ENCODE measurements at regions not wholly inside any gene's neighbourhood (a gene's known extent, or its start where the extent isn't known, plus 50 kb on each side); places are given as distances from the start of the nearest gene placed in this dataset.
"Not testable (repeated sequence)": the region's sequence is repeated elsewhere in the genome, so short reads cannot be mapped to it uniquely, and the experiment has no call there.

GRCh38 chr3:107216711-107217110 lies 160.5 kb upstream of the CCDC54 start:
- peak; percentile 94 for DNase-seq (ENCODE audit: low read depth)

- DNase-seq (ENCODE audit: low read depth): peak; percentile 99
These were observed 160.1 kb upstream of the CCDC54 start for GRCh38 chr3:107217172-107217571.

GRCh38 chr3:107218864-107219269 lies 158.4 kb upstream of the CCDC54 start:
- peak; percentile 31 for DNase-seq (ENCODE audit: low read depth)

DNA sequence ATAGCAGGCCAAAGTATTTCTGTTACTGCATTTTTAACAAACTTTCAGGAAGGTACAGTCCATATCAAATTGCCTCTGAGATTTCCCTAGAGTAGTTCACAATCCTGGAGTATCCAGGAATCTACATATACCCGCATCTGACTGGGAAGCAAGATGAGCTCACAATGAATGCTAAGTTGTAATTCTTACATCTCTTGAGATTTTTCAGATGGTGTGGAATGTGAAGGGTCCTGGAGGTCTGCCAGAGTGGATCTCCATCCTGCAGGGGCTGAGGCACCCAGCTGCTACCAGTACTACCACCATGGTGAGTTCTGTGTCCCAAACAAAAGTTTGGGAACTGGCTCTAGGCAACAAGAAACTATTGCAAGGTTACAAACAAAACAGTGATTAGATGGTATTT lies 156.7 kb upstream of the CCDC54 start:
- no peak for DNase-seq (ENCODE audit: low read depth)

GRCh38 chr3:107221856-107222255 lies 155.4 kb upstream of the CCDC54 start:
- DNase-seq (ENCODE audit: low read depth): peak; percentile 83

DNA sequence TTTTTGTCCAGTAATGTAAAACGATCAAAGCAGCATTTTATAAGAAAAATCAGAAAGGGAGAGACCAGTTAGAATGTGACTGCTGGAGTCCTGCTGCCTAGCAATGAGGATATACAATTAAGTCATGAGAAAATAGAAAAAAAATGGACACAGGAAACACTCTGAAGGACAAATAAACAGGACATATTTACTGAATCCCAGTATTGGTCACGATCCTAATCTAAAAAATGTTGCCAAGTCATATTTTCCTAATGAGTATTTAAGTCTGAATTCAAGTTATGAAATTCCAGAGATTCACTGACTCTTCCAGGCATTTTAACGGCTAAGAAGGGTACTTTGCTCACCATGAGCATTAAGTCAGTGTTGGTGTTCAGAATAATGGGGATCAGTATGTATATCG lies 154.3 kb upstream of the CCDC54 start:
- DNase-seq (ENCODE audit: low read depth): peak; percentile 95

- no peak for DNase-seq (ENCODE audit: low read depth)
These were observed 153.1 kb upstream of the CCDC54 start for GRCh38 chr3:107224026-107224596.

DNA sequence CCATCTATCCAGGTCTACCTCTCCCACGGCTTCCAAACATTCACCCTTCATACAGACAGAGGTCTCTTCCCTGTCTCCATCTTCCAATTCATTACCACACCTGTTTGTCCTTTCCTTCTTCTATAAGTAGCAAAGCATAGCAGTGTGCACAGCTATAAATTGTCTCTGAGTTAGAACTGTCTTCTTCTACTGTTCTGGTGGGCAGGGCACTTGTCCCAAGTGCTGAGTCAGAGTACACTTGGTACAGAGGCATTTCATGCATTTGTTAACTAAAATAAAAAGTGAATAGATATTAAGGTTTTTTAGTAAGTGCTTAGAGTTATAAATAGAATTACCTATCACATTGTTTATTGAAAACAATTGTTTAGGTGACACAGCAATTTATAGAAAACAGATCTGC lies 150.1 kb upstream of the CCDC54 start:
- DNase-seq (ENCODE audit: low read depth): peak; percentile 51

DNA sequence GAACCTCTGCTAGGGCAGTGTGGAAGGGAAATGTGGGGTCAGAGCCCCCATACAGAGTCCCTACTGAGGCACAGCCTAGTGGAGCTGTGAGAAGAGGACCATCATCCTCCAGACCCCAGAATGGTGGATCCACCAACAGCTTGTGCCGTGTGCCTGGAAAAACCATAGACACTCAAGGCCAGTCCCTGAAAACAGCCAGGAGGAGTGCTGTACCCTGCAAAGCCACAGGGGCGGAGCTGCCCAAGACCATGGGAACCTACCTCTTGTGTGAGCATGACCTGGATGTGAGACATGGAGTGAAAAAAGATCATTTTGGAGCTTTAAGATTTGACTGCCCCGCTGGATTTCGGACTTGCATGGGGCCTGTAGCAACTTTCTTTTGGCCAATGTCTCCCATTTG lies 143.4 kb upstream of the CCDC54 start:
- not testable (repeated sequence) for DNase-seq (ENCODE audit: low read depth)

GRCh38 chr3:107235193-107235927 lies 141.9 kb upstream of the CCDC54 start:
- peak; percentile 62 for DNase-seq (ENCODE audit: low read depth)

DNA sequence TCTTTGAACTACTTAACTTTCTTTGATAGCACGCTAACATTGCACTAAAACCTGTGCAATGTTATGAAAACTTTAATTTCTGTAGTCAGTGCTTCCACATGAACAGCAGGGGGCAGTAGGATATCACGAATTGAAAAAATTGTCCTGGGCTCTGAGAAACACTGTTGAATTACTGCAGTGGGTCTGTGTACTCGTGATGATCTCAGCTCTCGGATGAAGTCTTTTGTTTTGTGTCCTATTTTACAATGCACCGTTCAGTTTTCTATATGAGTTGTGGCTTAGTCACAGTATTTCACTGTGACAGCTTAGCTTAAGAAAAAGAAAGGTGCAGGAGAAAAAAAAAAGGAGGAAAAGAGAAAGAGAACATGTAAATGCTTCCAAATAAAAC lies 141.3 kb upstream of the CCDC54 start:
- peak; percentile 94 for DNase-seq (ENCODE audit: low read depth)

GRCh38 chr3:107236655-107237337 lies 140.4 kb upstream of the CCDC54 start:
- peak; percentile 69 for DNase-seq (ENCODE audit: low read depth)

- no peak for DNase-seq (ENCODE audit: low read depth)
These were observed 138.5 kb upstream of the CCDC54 start for GRCh38 chr3:107238787-107239186.

DNA sequence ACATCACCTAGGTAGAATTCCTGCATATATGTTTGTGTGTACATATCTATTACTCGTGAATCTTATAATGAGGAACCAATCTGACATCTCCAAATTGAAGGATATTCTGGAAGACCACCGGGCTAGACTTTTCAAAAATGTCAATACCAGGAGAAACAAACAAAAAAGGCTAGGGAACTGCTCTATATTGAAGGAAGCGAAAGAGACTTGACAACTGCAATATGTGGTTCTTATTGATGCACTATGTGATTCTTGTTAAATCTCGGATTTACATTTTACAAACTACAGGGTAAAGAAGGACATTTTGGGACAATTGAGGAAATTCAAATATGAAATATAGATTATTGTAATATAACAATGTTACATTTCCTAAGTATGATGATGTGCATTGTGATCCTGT lies 137.5 kb upstream of the CCDC54 start:
- no peak for DNase-seq (ENCODE audit: low read depth)

DNA sequence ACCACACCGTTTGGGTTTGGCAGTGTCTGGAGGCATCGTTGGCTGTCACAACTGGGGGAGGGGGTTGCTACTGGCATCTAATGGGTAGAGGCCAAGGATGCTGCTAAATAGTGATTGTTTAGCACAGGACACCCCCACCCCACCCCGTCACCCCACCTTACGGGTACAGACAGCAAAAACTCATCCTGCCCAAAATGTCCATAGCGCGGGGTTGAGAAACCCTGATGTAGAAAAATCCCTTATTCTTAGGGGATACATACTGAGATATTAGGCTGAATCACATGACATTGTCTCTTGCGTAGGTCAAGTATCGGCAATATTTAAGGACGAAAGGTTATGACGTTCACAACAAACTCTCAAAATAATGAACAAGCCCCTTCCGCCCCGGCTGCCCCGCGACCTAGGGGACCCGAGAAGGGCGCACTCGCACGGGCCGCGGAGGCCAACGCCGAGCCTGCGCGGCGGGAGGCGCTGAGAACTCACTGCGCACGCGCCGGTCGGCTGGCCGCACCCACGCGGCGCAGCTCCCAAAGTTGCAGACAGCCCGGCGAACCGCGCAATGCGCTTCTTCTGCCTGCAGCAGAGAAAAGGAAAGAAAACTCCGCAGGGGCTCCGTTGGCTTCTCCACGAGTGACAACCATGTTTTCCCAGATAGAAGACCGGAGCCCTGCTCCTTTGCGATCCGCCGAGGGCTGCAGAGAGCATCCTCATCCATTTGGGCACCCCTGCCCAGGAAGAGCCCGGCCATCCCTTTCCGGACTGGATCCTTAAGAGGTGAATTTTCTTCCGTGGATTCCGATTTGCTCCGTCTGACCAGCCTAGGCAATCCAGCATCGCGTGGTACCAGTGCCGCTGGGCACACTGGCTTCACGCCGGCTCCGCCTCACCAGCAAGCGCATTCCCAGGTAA lies 136.8 kb upstream of the CCDC54 start:
- DNase-seq (ENCODE audit: low read depth): peak; percentile 86

- peak; percentile 58 for DNase-seq (ENCODE audit: low read depth)
These were observed 136.0 kb upstream of the CCDC54 start for GRCh38 chr3:107241217-107241616.

DNA sequence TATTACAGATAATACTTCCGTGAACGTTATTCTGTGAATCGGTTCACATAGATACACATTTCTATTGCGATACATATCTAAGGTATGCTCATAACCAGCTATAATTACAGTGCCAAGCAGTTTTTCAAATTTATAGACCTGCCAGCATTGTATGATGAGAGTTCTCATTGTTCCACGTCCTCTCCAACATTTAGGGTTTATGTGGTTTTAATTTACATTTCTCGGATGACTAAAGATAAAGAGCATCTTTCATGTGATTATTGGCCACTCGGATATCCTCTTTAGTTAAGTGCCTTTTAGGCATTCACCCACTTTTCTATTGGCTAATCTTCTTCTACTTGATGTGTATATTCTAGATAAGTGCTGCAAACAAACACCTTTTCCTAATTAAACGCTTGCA lies 134.7 kb upstream of the CCDC54 start:
- DNase-seq (ENCODE audit: low read depth): peak; percentile 19

DNA sequence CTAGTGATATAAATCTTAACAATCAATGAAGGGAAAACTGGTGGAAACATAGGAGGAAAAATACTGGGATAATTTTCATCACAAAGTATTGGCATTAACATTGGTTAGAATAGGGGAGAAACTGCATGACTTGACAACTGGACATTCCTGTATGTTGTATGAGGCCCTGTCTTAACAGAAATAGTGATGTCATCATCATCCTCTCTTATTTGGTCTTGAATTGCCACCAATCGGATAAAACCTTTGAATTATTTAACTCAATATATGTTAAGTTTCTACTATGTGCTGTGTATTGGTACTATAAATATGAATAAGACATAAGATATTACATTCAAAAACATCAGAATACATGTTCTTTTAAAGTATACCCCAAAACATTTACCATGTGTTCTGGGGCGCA lies 130.1 kb upstream of the CCDC54 start:
- DNase-seq (ENCODE audit: low read depth): no peak

DNA sequence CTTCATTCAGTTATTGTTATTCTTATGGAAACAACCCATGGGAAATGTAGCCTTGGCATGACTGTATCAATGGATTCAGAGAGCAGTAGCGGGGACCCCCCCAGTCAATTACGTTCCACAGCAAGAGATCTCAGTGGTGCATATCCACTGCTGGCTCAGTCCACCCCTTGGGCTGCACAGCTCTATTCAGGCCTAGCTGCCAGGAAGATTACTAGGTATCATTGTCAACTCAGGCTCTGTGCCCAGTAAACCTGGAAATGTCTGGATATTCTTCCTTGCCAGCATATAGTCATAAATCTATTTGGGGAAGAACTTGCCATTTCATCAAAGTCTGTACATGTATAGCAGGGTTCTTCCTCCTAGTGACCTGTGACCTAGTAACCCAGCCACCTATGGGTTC lies 128.1 kb upstream of the CCDC54 start:
- DNase-seq (ENCODE audit: low read depth): no peak

- DNase-seq (ENCODE audit: low read depth): no peak
These were observed 127.0 kb upstream of the CCDC54 start for GRCh38 chr3:107250221-107250620.

- no peak for DNase-seq (ENCODE audit: low read depth)
These were observed 125.4 kb upstream of the CCDC54 start for GRCh38 chr3:107251819-107252218.

- no peak for DNase-seq (ENCODE audit: low read depth)
These were observed 120.3 kb upstream of the CCDC54 start for GRCh38 chr3:107256963-107257362.

Measured in ELR (cell line).